GM23338 (cell line): ENCODE measurements at regions not wholly inside any gene's neighbourhood (a gene's known extent, or its start where the extent isn't known, plus 50 kb on each side); places are given as distances from the start of the nearest gene placed in this dataset.
A peak's percentile ranks its signal among the peaks of the same experiment; 100 is the strongest.

Experiments
- ATAC-seq: fragments of 200-7000 bp; cut with Tn5 transposase; 3 replicates; pipeline ENCODE4 v1.9.1; 2020
- DNase-seq: peaks from one replicate; pipeline ENCODE4 v3.0.0-alpha.2; 2015; ENCODE audit warnings: low spot score
- H2AFZ ChIP-seq: fragments of 200-600 bp; sonication (generic); 2 replicates; pipeline ENCODE4 v1.8.0; 2016; ENCODE audit warnings: antibody characterized with exemption, mild to moderate bottlenecking, moderate library complexity
- H3F3A ChIP-seq: fragments of 200-600 bp; sonication (generic); replicated peaks from 2 replicates; pipeline ENCODE4 v1.8.0; 2017; ENCODE audit warnings: antibody characterized with exemption, mixed run types, low read depth
- H3K27ac ChIP-seq: fragments of 200-600 bp; sonication (generic); 2 replicates; pipeline ENCODE4 v1.6.1; 2016; ENCODE audit warnings: low read depth
- H3K27me3 ChIP-seq: fragments of 200-600 bp; sonication (generic); 2 replicates; pipeline ENCODE4 v1.8.0; 2016; ENCODE audit warnings: mild to moderate bottlenecking, mixed run types, moderate library complexity; ENCODE audit not compliant: insufficient read depth
- H3K36me3 ChIP-seq: fragments of 200-600 bp; sonication (generic); 2 replicates; pipeline ENCODE4 v1.8.0; 2016; ENCODE audit warnings: mild to moderate bottlenecking; ENCODE audit not compliant: insufficient read depth
- H3K4me1 ChIP-seq: fragments of 200-600 bp; sonication (generic); 2 replicates; pipeline ENCODE4 v1.8.0; 2016; ENCODE audit warnings: mild to moderate bottlenecking, moderate library complexity; ENCODE audit not compliant: insufficient read depth
- H3K4me2 ChIP-seq: fragments of 200-600 bp; sonication (generic); 2 replicates; pipeline ENCODE4 v1.7.1; 2017; ENCODE audit warnings: mixed run types
- H3K4me3 ChIP-seq: fragments of 200-600 bp; sonication (generic); 2 replicates; pipeline ENCODE4 v1.6.1; 2016; ENCODE audit warnings: mixed run types
- H3K79me2 ChIP-seq: fragments of 200-600 bp; sonication (generic); replicated peaks from 2 replicates; pipeline ENCODE4 v1.8.0; 2017; ENCODE audit warnings: mild to moderate bottlenecking; ENCODE audit not compliant: insufficient read depth
- H3K9me2 ChIP-seq: fragments of 200-600 bp; sonication (generic); 2 replicates; pipeline ENCODE4 v1.8.0; 2017; ENCODE audit not compliant: insufficient read depth
- H4K20me1 ChIP-seq: fragments of 200-600 bp; sonication (generic); replicated peaks from 2 replicates; pipeline ENCODE4 v1.8.0; 2017; ENCODE audit warnings: mild to moderate bottlenecking; ENCODE audit not compliant: insufficient read depth
- H3K27ac Mint-ChIP-seq: 2 replicates; pipeline ENCODE4 v1.8.0; 2020; ENCODE audit warnings: inconsistent platforms, mild to moderate bottlenecking, moderate library complexity, mixed read lengths
- H3K27me3 Mint-ChIP-seq: 3 replicates; pipeline ENCODE4 v1.8.0; 2022; ENCODE audit warnings: low read depth, mild to moderate bottlenecking, moderate library complexity, mixed read lengths, inconsistent platforms; ENCODE audit not compliant: insufficient read depth, poor library complexity
- H3K36me3 Mint-ChIP-seq: 3 replicates; pipeline ENCODE4 v1.8.0; 2021; ENCODE audit warnings: low read depth, mild to moderate bottlenecking, inconsistent platforms, moderate library complexity, mixed read lengths
- H3K4me1 Mint-ChIP-seq: 3 replicates; pipeline ENCODE4 v1.8.0; 2020; ENCODE audit warnings: mild to moderate bottlenecking, inconsistent platforms, mixed read lengths
- H3K4me3 Mint-ChIP-seq: 3 replicates; pipeline ENCODE4 v1.8.0; 2021; ENCODE audit warnings: moderate library complexity, mild to moderate bottlenecking, inconsistent platforms, mixed read lengths
- H3K9me3 Mint-ChIP-seq: 3 replicates; pipeline ENCODE4 v1.8.0; 2020; ENCODE audit warnings: moderate library complexity, mild to moderate bottlenecking, inconsistent platforms, mixed read lengths
- CTCF ChIP-seq, 2 experiments: fragments of 200-600 bp in 1 of 2; sonication (generic) in 1 of 2; conservative IDR thresholded peaks; 2 replicates each; pipeline versions ENCODE4 v1.5.1 to v1.6.1; 2016 to 2017; ENCODE audit warnings: antibody characterized with exemption in 2 of 2, low read depth in 2 of 2, mild to moderate bottlenecking in 2 of 2, moderate library complexity in 1 of 2
- ETS1 ChIP-seq: IDR thresholded peaks from 2 replicates; pipeline ENCODE4 v1.6.1; 2016; ENCODE audit warnings: antibody characterized with exemption
- EZH2 ChIP-seq: fragments of 200-600 bp; sonication (generic); IDR thresholded peaks from one replicate; pipeline ENCODE4 v1.8.0; 2017; ENCODE audit warnings: antibody characterized with exemption, mild to moderate bottlenecking, low read depth; ENCODE audit not compliant: unreplicated experiment
- JUNB ChIP-seq: IDR thresholded peaks from one replicate; pipeline ENCODE4 v1.6.1; 2016; ENCODE audit warnings: antibody characterized with exemption; ENCODE audit not compliant: unreplicated experiment
- NANOG ChIP-seq: IDR thresholded peaks from 2 replicates; pipeline ENCODE4 v1.6.1; 2016; ENCODE audit warnings: antibody characterized with exemption, borderline replicate concordance
- STAT1 ChIP-seq: IDR thresholded peaks from one replicate; pipeline ENCODE4 v1.6.1; 2016; ENCODE audit warnings: antibody characterized with exemption; ENCODE audit not compliant: unreplicated experiment
- ZNF114 ChIP-seq: fragments of 250-450 bp; sonication (Bioruptor Pico); IDR thresholded peaks from 2 replicates; pipeline ENCODE4 v1.5.0; 2020; ENCODE audit warnings: mild to moderate bottlenecking, moderate library complexity
- ZNF331 ChIP-seq: fragments of 250-450 bp; sonication (Bioruptor Pico); IDR thresholded peaks from 2 replicates; pipeline ENCODE4 v1.5.0; 2020; ENCODE audit warnings: low read depth, mild to moderate bottlenecking, moderate library complexity
- ZNF462 ChIP-seq: fragments of 250-450 bp; sonication (Bioruptor Pico); IDR thresholded peaks from 2 replicates; pipeline ENCODE4 v1.5.0; 2020; ENCODE audit warnings: mild to moderate bottlenecking, moderate library complexity
- TF ChIP-seq, protein P1 (sequence below): IDR thresholded peaks from one replicate; pipeline ENCODE4 v1.6.1; 2018; ENCODE audit warnings: antibody characterized with exemption; ENCODE audit not compliant: unreplicated experiment

- Mint-ChIP-seq H3K4me1 (peaks cover 7% of the 10 kb centered on the region), H3K36me3 (no peaks in the 10 kb centered on the region), H3K27me3 (peaks cover 2% of the 10 kb centered on the region), H3K27ac (no peak overlapping the region), H3K9me3 (peaks cover 4% of the 10 kb centered on the region; the same call in 2 of the 3 replicates), H3K4me3 (no peak overlapping the region)
- Histone ChIP-seq H3K79me2 (no peaks in the 10 kb centered on the region), H3K4me3 (no peak overlapping the region), H3K36me3 (no peaks in the 10 kb centered on the region), H3F3A (no peaks in the 10 kb centered on the region), H4K20me1 (no peaks in the 10 kb centered on the region), H3K4me1 (no peaks in the 10 kb centered on the region), H3K27me3 (no peaks in the 10 kb centered on the region), H3K27ac (no peak overlapping the region), H3K4me2 (no peak overlapping the region), H3K9me2 (peaks cover 3% of the 10 kb centered on the region; the same call in 1 of the 2 replicates), H2AFZ (no peak overlapping the region)
- no peak for ATAC-seq
- no peak for DNase-seq
- no peak for TF ChIP-seq EZH2
- no peak for TF ChIP-seq ZNF114 (CRISPR knock-in tag)
These were observed 65.7 kb downstream of the UNC5CL start for GRCh38 chr6:40973304-40973703.

DNA sequence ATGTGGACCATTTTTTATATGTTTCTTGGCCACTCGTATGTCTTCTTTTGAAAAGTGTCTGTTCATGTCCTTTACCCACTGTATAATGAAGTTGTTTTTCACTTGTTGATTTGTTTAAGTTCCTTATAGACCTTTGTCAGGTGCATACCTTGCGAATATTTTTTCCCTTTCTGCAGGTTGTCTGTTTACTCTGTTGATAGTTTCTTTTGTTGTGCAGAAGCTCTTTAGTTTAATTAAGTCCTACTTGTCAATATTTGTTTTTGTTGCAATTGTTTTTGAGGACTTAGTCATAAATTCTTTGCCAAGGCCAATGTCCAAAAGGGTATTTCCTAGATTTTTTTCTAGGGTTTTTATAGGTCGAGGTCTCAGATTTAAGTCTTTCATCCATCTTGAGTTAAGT lies 66.2 kb downstream of the UNC5CL start:
- no peak overlapping the region for H3K27ac ChIP-seq
- H3F3A ChIP-seq, result no peaks in the 10 kb centered on the region
- H3K9me2 ChIP-seq, result peaks cover 3% of the 10 kb centered on the region; the same call in 1 of the 2 replicates
- peaks cover 3% of the 10 kb centered on the region for H3K4me1 Mint-ChIP-seq
- H3K27me3 ChIP-seq, result no peaks in the 10 kb centered on the region
- no peaks in the 10 kb centered on the region for H3K36me3 Mint-ChIP-seq
- no peaks in the 10 kb centered on the region for H4K20me1 ChIP-seq
- peaks cover 2% of the 10 kb centered on the region for H3K27me3 Mint-ChIP-seq
- H3K4me3 Mint-ChIP-seq, result no peak overlapping the region
- no peaks in the 10 kb centered on the region for H3K4me1 ChIP-seq
- H3K27ac Mint-ChIP-seq, result no peak overlapping the region
- H3K4me3 ChIP-seq, result no peak overlapping the region
- ATAC-seq (no peak), DNase-seq (no peak)
- no peak for TF ChIP-seq ETS1
- no peak for TF ChIP-seq STAT1
- TF ChIP-seq NANOG, result peak; percentile 63; the same call in 1 of the 2 replicates
- no peak for TF ChIP-seq ZNF462
- no peak for TF ChIP-seq ZNF331 (CRISPR knock-in tag)
- TF ChIP-seq, protein P1, sequence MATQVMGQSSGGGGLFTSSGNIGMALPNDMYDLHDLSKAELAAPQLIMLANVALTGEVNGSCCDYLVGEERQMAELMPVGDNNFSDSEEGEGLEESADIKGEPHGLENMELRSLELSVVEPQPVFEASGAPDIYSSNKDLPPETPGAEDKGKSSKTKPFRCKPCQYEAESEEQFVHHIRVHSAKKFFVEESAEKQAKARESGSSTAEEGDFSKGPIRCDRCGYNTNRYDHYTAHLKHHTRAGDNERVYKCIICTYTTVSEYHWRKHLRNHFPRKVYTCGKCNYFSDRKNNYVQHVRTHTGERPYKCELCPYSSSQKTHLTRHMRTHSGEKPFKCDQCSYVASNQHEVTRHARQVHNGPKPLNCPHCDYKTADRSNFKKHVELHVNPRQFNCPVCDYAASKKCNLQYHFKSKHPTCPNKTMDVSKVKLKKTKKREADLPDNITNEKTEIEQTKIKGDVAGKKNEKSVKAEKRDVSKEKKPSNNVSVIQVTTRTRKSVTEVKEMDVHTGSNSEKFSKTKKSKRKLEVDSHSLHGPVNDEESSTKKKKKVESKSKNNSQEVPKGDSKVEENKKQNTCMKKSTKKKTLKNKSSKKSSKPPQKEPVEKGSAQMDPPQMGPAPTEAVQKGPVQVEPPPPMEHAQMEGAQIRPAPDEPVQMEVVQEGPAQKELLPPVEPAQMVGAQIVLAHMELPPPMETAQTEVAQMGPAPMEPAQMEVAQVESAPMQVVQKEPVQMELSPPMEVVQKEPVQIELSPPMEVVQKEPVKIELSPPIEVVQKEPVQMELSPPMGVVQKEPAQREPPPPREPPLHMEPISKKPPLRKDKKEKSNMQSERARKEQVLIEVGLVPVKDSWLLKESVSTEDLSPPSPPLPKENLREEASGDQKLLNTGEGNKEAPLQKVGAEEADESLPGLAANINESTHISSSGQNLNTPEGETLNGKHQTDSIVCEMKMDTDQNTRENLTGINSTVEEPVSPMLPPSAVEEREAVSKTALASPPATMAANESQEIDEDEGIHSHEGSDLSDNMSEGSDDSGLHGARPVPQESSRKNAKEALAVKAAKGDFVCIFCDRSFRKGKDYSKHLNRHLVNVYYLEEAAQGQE, result no peak
- TF ChIP-seq JUNB, result no peak
- no peak for TF ChIP-seq CTCF (conservative IDR thresholded peaks at IDR 0.05; ENCODE audit: low read depth in 2 of 2)
- TF ChIP-seq ZNF114 (CRISPR knock-in tag), result no peak
- no peak overlapping the region for H2AFZ ChIP-seq
- peaks cover 4% of the 10 kb centered on the region; the same call in 2 of the 3 replicates for H3K9me3 Mint-ChIP-seq
- no peak overlapping the region for H3K4me2 ChIP-seq
- H3K36me3 ChIP-seq, result no peaks in the 10 kb centered on the region
- no peaks in the 10 kb centered on the region for H3K79me2 ChIP-seq
